Vagina (tissue), 2 donors: ENCODE measurements at regions not wholly inside any gene's neighbourhood (a gene's known extent, or its start where the extent isn't known, plus 50 kb on each side); places are given as distances from the start of the nearest gene placed in this dataset.

Experiments
- DNase-seq, 2 donors: peaks; one replicate each; pipeline ENCODE4 v3.0.0-alpha.2; 2017; ENCODE audit errors: extremely low spot score in 2 of 2
- H3K27ac ChIP-seq: fragments of 200-600 bp; sonication (generic); one replicate; pipeline ENCODE4 v1.5.1; 2019
- H3K27me3 ChIP-seq: fragments of 200-600 bp; sonication (generic); one replicate; pipeline ENCODE4 v1.5.1; 2019
- H3K36me3 ChIP-seq, 2 donors: fragments of 200-600 bp; sonication (generic); one replicate each; pipeline ENCODE4 v1.5.1; 2017 to 2019
- H3K4me1 ChIP-seq: fragments of 200-600 bp; sonication (generic); one replicate; pipeline ENCODE4 v1.5.1; 2019
- H3K4me3 ChIP-seq, 2 donors: fragments of 200-600 bp; sonication (generic); 1 replicate in 1 of 2; 2 replicates in 1 of 2; pipeline ENCODE4 v1.5.1; 2016 to 2019
- H3K9me3 ChIP-seq: fragments of 200-600 bp; sonication (generic); one replicate; pipeline ENCODE4 v1.5.1; 2019
- CTCF ChIP-seq, 3 experiments: fragments of 450-650 bp in 2 of 3; fragments of 200-600 bp in 1 of 3; sonication (generic) in 1 of 3; IDR thresholded peaks; one replicate each; pipeline ENCODE4 v1.5.1; 2017 to 2019; ENCODE audit warnings: antibody characterized with exemption in 3 of 3, mild to moderate bottlenecking in 2 of 3, moderate library complexity in 2 of 3
- POLR2A ChIP-seq, 2 donors: fragments of 450-650 bp; IDR thresholded peaks; one replicate each; pipeline ENCODE4 v1.6.1; 2017; ENCODE audit warnings: antibody characterized with exemption in 2 of 2, mild to moderate bottlenecking in 2 of 2, moderate library complexity in 2 of 2
- POLR2AphosphoS5 ChIP-seq, 2 donors: sonication (generic); formaldehyde crosslinking; IDR thresholded peaks; one replicate each; pipeline ENCODE4 v1.9.0; 2017; ENCODE audit warnings: antibody characterized with exemption in 2 of 2, mild to moderate bottlenecking in 2 of 2, low read depth in 1 of 2; ENCODE audit not compliant: insufficient read depth in 1 of 2
- intact Hi-C: fragments of 100-400 bp; cut with DNase I; formaldehyde crosslinking; loops from one replicate; pipeline ENCODE4 v1.15.1; 2023

- Histone ChIP-seq H3K4me3 (no peak overlapping the region), H3K27ac (no peak overlapping the region), H3K36me3 (no peaks in the 10 kb centered on the region), H3K4me1 (peaks cover 4% of the 10 kb centered on the region), H3K9me3 (no peaks in the 10 kb centered on the region), H3K27me3 (no peaks in the 10 kb centered on the region)
- no peak for TF ChIP-seq POLR2A (IDR thresholded peaks at IDR 0.05)
- TF ChIP-seq CTCF (IDR thresholded peaks at IDR 0.05), result no peak
- no peak for TF ChIP-seq POLR2AphosphoS5 (IDR thresholded peaks at IDR 0.05; ENCODE audit: insufficient read depth in 1 of 2, low read depth in 1 of 2)
- DNase-seq, result no peak
- intact Hi-C loops, result no loop called here
Measured at GRCh38 chr6:131372535-131372934, 200.5 kb upstream of the ARG1 start.

DNA sequence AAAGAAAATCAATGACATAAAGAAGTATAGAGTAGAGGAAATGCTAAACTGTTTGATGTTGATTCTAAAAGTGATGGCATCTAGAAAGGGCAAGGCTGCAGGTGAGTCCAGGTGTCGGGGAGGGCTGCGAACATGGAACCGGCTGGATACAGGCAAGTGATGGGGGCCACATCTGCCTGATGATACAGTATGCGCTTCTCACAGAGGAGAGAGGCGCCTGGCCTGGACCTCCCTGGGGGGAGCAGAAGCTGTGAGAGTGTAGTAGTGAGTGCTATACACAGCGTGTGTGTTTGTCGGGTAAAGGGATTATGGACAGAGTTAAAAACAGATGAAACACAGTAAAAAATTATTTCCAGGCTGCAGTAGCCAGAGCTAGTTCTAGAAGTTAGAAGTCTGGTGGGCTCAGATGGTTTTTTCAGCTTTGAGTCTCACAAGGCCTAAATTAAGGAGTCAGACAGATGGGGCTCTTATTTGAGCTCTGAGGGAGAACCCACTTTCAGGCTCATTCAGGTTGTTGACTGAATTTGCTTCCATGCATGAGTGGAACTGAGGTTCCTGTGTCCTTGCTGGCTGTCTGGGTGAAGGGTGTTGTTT is 195.8 kb upstream of the ARG1 start:
- Histone ChIP-seq H3K27me3 (no peaks in the 10 kb centered on the region), H3K4me3 (no peak overlapping the region), H3K36me3 (no peaks in the 10 kb centered on the region), H3K9me3 (no peaks in the 10 kb centered on the region), H3K4me1 (no peaks in the 10 kb centered on the region), H3K27ac (no peak overlapping the region)
- no peak for TF ChIP-seq CTCF (IDR thresholded peaks at IDR 0.05)
- TF ChIP-seq POLR2AphosphoS5 (IDR thresholded peaks at IDR 0.05; ENCODE audit: insufficient read depth in 1 of 2, low read depth in 1 of 2), result no peak
- TF ChIP-seq POLR2A (IDR thresholded peaks at IDR 0.05), result no peak
- no peak for DNase-seq
- intact Hi-C loops, result no loop called here

GRCh38 chr6:131378874-131379273 is 194.2 kb upstream of the ARG1 start:
- TF ChIP-seq POLR2A (IDR thresholded peaks at IDR 0.05), result no peak
- TF ChIP-seq CTCF (IDR thresholded peaks at IDR 0.05), result no peak
- no peak for TF ChIP-seq POLR2AphosphoS5 (IDR thresholded peaks at IDR 0.05; ENCODE audit: insufficient read depth in 1 of 2, low read depth in 1 of 2)
- Histone ChIP-seq H3K9me3 (no peaks in the 10 kb centered on the region), H3K4me3 (no peak overlapping the region), H3K4me1 (no peaks in the 10 kb centered on the region), H3K36me3 (no peaks in the 10 kb centered on the region), H3K27me3 (no peaks in the 10 kb centered on the region), H3K27ac (no peak overlapping the region)
- no peak for DNase-seq
- intact Hi-C loops, result no loop called here

DNA sequence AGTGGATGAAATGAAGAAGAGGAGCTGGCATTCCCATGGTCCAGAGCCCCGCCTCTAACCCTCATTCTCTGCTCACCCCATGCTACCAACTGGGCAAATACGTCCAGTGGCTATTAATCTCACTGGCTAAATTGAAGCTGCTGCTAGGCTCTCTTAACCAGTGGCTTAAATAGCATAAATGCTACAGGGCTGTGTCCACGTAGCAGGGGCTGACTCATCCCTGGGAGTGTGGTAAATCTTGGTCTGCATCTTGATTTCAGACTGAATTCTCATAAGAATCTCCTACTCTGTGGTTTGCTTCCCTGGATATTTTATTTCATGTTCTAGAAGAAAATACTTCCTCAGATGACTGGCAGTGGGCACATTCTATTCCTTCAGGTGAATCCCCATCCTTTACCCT is 193.1 kb upstream of the ARG1 start:
- H3K27me3 ChIP-seq, result no peaks in the 10 kb centered on the region
- H3K27ac ChIP-seq, result no peak overlapping the region
- TF ChIP-seq CTCF (IDR thresholded peaks at IDR 0.05) (no peak), POLR2A (IDR thresholded peaks at IDR 0.05) (no peak), POLR2AphosphoS5 (IDR thresholded peaks at IDR 0.05; ENCODE audit: insufficient read depth in 1 of 2, low read depth in 1 of 2) (no peak)
- H3K9me3 ChIP-seq, result no peaks in the 10 kb centered on the region
- no peak overlapping the region for H3K4me3 ChIP-seq
- H3K4me1 ChIP-seq, result no peaks in the 10 kb centered on the region
- H3K36me3 ChIP-seq, result no peaks in the 10 kb centered on the region
- intact Hi-C loops, result no loop called here
- no peak for DNase-seq

GRCh38 chr6:131381052-131381708 is 191.8 kb upstream of the ARG1 start:
- Histone ChIP-seq H3K9me3 (no peaks in the 10 kb centered on the region), H3K4me3 (no peak overlapping the region), H3K27me3 (no peaks in the 10 kb centered on the region), H3K4me1 (no peaks in the 10 kb centered on the region), H3K27ac (no peak overlapping the region), H3K36me3 (no peaks in the 10 kb centered on the region)
- TF ChIP-seq CTCF (IDR thresholded peaks at IDR 0.05), result no peak
- no peak for TF ChIP-seq POLR2AphosphoS5 (IDR thresholded peaks at IDR 0.05; ENCODE audit: insufficient read depth in 1 of 2, low read depth in 1 of 2)
- TF ChIP-seq POLR2A (IDR thresholded peaks at IDR 0.05), result no peak
- DNase-seq, result no peak
- intact Hi-C loops, result no loop called here
